Aorta (tissue), 5 donors: ENCODE measurements at regions not wholly inside any gene's neighbourhood (a gene's known extent, or its start where the extent isn't known, plus 50 kb on each side); places are given as distances from the start of the nearest gene placed in this dataset.

Source experiments
- ATAC-seq: fragments of 200-7000 bp; cut with Tn5 transposase; one replicate; pipeline ENCODE4 v1.9.1; 2022; ENCODE audit warnings: moderate library complexity; ENCODE audit not compliant: low FRiP score
- DNase-seq, 2 donors: peaks; one replicate each; pipeline ENCODE4 v3.0.0-alpha.2; 2020
- H3K27ac ChIP-seq, 2 donors: one replicate each; pipeline ENCODE4 v1.5.1; 2013; ENCODE audit warnings: low read length in 2 of 2, mild to moderate bottlenecking in 2 of 2, moderate library complexity in 2 of 2, control low read depth in 1 of 2, inconsistent platforms in 1 of 2, low read depth in 1 of 2
- H3K27me3 ChIP-seq, 2 donors: one replicate each; pipeline ENCODE4 v1.6.1; 2013; ENCODE audit warnings: control low read depth in 1 of 2, low read length in 1 of 2, mild to moderate bottlenecking in 1 of 2, moderate library complexity in 1 of 2; ENCODE audit not compliant: insufficient read depth in 2 of 2, control insufficient read depth in 1 of 2
- H3K36me3 ChIP-seq, 2 donors: one replicate each; pipeline ENCODE4 v1.6.1; 2013; ENCODE audit warnings: control low read depth in 1 of 2, low read length in 1 of 2, mild to moderate bottlenecking in 1 of 2; ENCODE audit not compliant: insufficient read depth in 2 of 2, control insufficient read depth in 1 of 2
- H3K4me1 ChIP-seq, 2 donors: one replicate each; pipeline ENCODE4 v1.6.1; 2013; ENCODE audit warnings: low read length in 2 of 2, control low read depth in 1 of 2, mild to moderate bottlenecking in 1 of 2, moderate library complexity in 1 of 2; ENCODE audit not compliant: insufficient read depth in 2 of 2, control insufficient read depth in 1 of 2
- H3K4me3 ChIP-seq, 2 donors: one replicate each; pipeline ENCODE4 v1.5.1; 2013; ENCODE audit warnings: low read length in 2 of 2, control low read depth in 1 of 2, mild to moderate bottlenecking in 1 of 2
- H3K9me3 ChIP-seq: one replicate; pipeline ENCODE4 v1.6.1; 2013; ENCODE audit warnings: mild to moderate bottlenecking, low read length; ENCODE audit not compliant: control insufficient read depth
- WGBS, 2 donors: extraction: QIAGEN DNeasy Blood & Tissue Kit; methylation state at CpG; one replicate each; pipeline ENCODE4 v1.1.7; 2013; 5-methylcytosine and 5-hydroxymethylcytosine counted together
- intact Hi-C, 2 donors: fragments of 100-400 bp; cut with DNase I; formaldehyde crosslinking; loops; one replicate each; pipeline versions ENCODE4 v1.14.2 to v1.15.0; 2022
- donor health status: healthy with polysubstance abuse.
- donor health status: Bipolar disorder and iron deficiency.
- donor health status: DM: no; HTN: no; CAD: no.
- donor health status: DM: no; HTN: no; CAD: no.
- donor health status: DM: yes; HTN: yes; CAD: no.

- WGBS, 2 donors = 95 to 96% methylated on average over 4 of the region's 4 CpGs
- Histone ChIP-seq H3K27ac (no peak overlapping the region), H3K4me1 (peaks cover 3 to 4% of the 10 kb centered on the region in 2 donors), H3K36me3 (no peaks in the 10 kb centered on the region), H3K4me3 (no peak overlapping the region), H3K9me3 (no peaks in the 10 kb centered on the region), H3K27me3 (no peaks in the 10 kb centered on the region)
- intact Hi-C loops = no loop called here
- ATAC-seq (no peak), DNase-seq (no peak)
Observed at GRCh38 chr13:34002924-34003323, 185.0 kb downstream of the RFC3 start.

- Histone ChIP-seq H3K27ac (no peak overlapping the region), H3K4me1 (peaks cover 3 to 4% of the 10 kb centered on the region in 2 donors), H3K4me3 (no peak overlapping the region), H3K36me3 (no peaks in the 10 kb centered on the region), H3K9me3 (no peaks in the 10 kb centered on the region), H3K27me3 (no peaks in the 10 kb centered on the region)
- intact Hi-C loops = no loop called here
- WGBS, 2 donors = 72 to 80% methylated on average over 4 of the region's 4 CpGs
- no peak for DNase-seq
- no peak for ATAC-seq
Observed at GRCh38 chr13:34003656-34004055, 185.7 kb downstream of the RFC3 start.

- H3K4me1 ChIP-seq = peaks cover 3% of the 10 kb centered on the region in 2 donors
- H3K27ac ChIP-seq = no peak overlapping the region
- H3K27me3 ChIP-seq = no peaks in the 10 kb centered on the region
- WGBS, 2 donors = 88 to 92% methylated on average over 14 of the region's 14 CpGs
- H3K4me3 ChIP-seq = no peak overlapping the region
- DNase-seq (no peak), ATAC-seq (no peak)
- no peaks in the 10 kb centered on the region for H3K36me3 ChIP-seq
- intact Hi-C loops = no loop called here
- no peaks in the 10 kb centered on the region for H3K9me3 ChIP-seq
Observed at GRCh38 chr13:34004676-34005075, 186.7 kb downstream of the RFC3 start.

- 76 to 83% methylated on average over 2 of the region's 2 CpGs for WGBS, 2 donors
Observed at GRCh38 chr13:34006011-34006410, 188.1 kb downstream of the RFC3 start.

GRCh38 chr13:34011552-34012085 lies 193.7 kb downstream of the RFC3 start:
- DNase-seq (no peak), ATAC-seq (no peak)
- WGBS, 2 donors = 63 to 69% methylated on average over 11 of the region's 11 CpGs
- Histone ChIP-seq H3K4me1 (no peaks in the 10 kb centered on the region), H3K9me3 (no peaks in the 10 kb centered on the region), H3K27me3 (no peaks in the 10 kb centered on the region), H3K27ac (no peak overlapping the region), H3K36me3 (no peaks in the 10 kb centered on the region), H3K4me3 (no peak overlapping the region)
- intact Hi-C loops = no loop called here

More at GRCh38 chr13:34006011-34006410, 188.1 kb downstream of the RFC3 start:
- no peaks in the 10 kb centered on the region for H3K27me3 ChIP-seq
- DNase-seq (no peak), ATAC-seq (no peak)
- no peak overlapping the region for H3K27ac ChIP-seq
- no peaks in the 10 kb centered on the region for H3K9me3 ChIP-seq
- H3K36me3 ChIP-seq = no peaks in the 10 kb centered on the region
- no peak overlapping the region for H3K4me3 ChIP-seq
- H3K4me1 ChIP-seq = peaks cover 0 to 3% of the 10 kb centered on the region in 2 donors
- intact Hi-C loops = no loop called here

- no peaks in the 10 kb centered on the region for H3K36me3 ChIP-seq
- H3K9me3 ChIP-seq = no peaks in the 10 kb centered on the region
- intact Hi-C loops = no loop called here
- H3K27me3 ChIP-seq = no peaks in the 10 kb centered on the region
- WGBS, 2 donors = 42 to 43% methylated on average over 2 of the region's 2 CpGs
- no peak for DNase-seq
- H3K4me3 ChIP-seq = no peak overlapping the region
- H3K27ac ChIP-seq = no peak overlapping the region
- ATAC-seq = no peak
- no peaks in the 10 kb centered on the region for H3K4me1 ChIP-seq
Observed at GRCh38 chr13:34012382-34012781, 194.4 kb downstream of the RFC3 start.

GRCh38 chr13:34013061-34013460 lies 195.1 kb downstream of the RFC3 start:
- no peaks in the 10 kb centered on the region for H3K9me3 ChIP-seq
- WGBS, 2 donors = 61 to 71% methylated on average over 6 of the region's 6 CpGs

GRCh38 chr13:34017231-34017630 lies 199.3 kb downstream of the RFC3 start:
- no peaks in the 10 kb centered on the region for H3K36me3 ChIP-seq
- no peak overlapping the region for H3K4me3 ChIP-seq
- intact Hi-C loops = no loop called here
- no peaks in the 10 kb centered on the region for H3K4me1 ChIP-seq
- peaks cover 4% of the 10 kb centered on the region for H3K9me3 ChIP-seq
- H3K27ac ChIP-seq = no peak overlapping the region
- DNase-seq (no peak), ATAC-seq (no peak)
- 62 to 63% methylated on average over 4 of the region's 4 CpGs for WGBS, 2 donors
- no peaks in the 10 kb centered on the region for H3K27me3 ChIP-seq

More at GRCh38 chr13:34013061-34013460, 195.1 kb downstream of the RFC3 start:
- intact Hi-C loops = no loop called here
- no peaks in the 10 kb centered on the region for H3K4me1 ChIP-seq
- H3K4me3 ChIP-seq = no peak overlapping the region
- H3K27me3 ChIP-seq = no peaks in the 10 kb centered on the region
- H3K36me3 ChIP-seq = no peaks in the 10 kb centered on the region
- H3K27ac ChIP-seq = no peak overlapping the region
- no peak for DNase-seq
- ATAC-seq = no peak

- no peaks in the 10 kb centered on the region for H3K27me3 ChIP-seq
- no peaks in the 10 kb centered on the region for H3K4me1 ChIP-seq
- no peak overlapping the region for H3K4me3 ChIP-seq
- DNase-seq (no peak), ATAC-seq (no peak)
- intact Hi-C loops = no loop called here
- 54 to 62% methylated on average over 6 of the region's 6 CpGs for WGBS, 2 donors
- no peak overlapping the region for H3K27ac ChIP-seq
- peaks cover 4% of the 10 kb centered on the region for H3K9me3 ChIP-seq
- no peaks in the 10 kb centered on the region for H3K36me3 ChIP-seq
Observed at GRCh38 chr13:34019870-34020269, 201.9 kb downstream of the RFC3 start.
